ENCODE measurements at regions not wholly inside any gene's neighbourhood (a gene's known extent, or its start where the extent isn't known, plus 50 kb on each side); places are given as distances from the start of the nearest gene placed in this dataset.

DNA sequence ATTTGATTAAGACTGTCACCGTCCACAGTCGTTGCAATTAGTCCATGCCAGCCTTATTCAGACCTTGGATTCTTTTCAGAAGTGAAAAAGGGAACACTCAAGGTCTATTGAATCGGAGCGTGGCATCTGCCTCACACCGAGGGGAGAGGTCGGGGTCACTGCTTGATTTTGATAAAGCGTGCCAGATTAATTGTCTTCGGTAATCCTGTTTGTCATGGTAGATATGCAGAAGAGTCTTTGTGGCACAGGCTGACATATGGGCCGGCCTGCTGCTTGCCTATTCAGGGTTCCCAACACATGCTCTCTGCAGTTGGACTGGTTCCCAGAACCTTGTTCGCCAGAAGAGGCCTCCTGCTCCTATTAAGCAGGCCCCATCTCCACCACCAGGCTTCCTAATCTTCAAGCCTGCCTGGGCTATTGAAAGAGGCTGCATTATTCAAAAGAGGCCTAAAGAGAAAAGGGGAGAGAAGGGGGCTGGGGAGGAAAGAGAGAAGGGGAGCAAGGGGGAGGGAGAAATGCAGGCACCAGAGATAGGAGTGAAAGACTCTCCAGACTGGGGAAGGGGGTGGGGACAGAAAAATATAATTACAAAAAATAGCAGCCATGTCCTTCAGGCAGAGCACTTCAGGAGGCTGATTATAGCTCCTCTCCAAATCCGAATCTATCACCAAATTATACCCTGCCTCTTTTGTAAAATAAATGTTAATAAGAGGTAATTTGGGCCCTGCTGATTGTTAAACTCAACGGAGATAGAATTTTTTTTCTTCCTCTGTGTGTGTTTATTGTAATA is 611.3 kb downstream of the HDGFL1 start:
- intact Hi-C loops (cut with micrococcal nuclease), result no loop called here
- Mint-ChIP-seq H3K4me1 (ENCODE audit: insufficient read depth, unreplicated experiment) (peaks cover 7% of the 10 kb centered on the region), H3K9me3 (ENCODE audit: unreplicated experiment) (no peaks in the 10 kb centered on the region), H3K27ac (ENCODE audit: low read depth, unreplicated experiment) (no peak overlapping the region), H3K27me3 (ENCODE audit: insufficient read depth, unreplicated experiment) (no peaks in the 10 kb centered on the region), H3K36me3 (ENCODE audit: insufficient read depth, unreplicated experiment) (no peaks in the 10 kb centered on the region), H3K4me3 (ENCODE audit: unreplicated experiment) (no peak overlapping the region)
- CTCF ChIA-PET, result no interaction called here
- TF ChIP-seq, protein P1, sequence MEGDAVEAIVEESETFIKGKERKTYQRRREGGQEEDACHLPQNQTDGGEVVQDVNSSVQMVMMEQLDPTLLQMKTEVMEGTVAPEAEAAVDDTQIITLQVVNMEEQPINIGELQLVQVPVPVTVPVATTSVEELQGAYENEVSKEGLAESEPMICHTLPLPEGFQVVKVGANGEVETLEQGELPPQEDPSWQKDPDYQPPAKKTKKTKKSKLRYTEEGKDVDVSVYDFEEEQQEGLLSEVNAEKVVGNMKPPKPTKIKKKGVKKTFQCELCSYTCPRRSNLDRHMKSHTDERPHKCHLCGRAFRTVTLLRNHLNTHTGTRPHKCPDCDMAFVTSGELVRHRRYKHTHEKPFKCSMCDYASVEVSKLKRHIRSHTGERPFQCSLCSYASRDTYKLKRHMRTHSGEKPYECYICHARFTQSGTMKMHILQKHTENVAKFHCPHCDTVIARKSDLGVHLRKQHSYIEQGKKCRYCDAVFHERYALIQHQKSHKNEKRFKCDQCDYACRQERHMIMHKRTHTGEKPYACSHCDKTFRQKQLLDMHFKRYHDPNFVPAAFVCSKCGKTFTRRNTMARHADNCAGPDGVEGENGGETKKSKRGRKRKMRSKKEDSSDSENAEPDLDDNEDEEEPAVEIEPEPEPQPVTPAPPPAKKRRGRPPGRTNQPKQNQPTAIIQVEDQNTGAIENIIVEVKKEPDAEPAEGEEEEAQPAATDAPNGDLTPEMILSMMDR (IDR thresholded peaks at IDR 0.05; ENCODE audit: unreplicated experiment), result no peak
- no TSS peak for BruUV-seq (replicated peaks)
- peak; percentile 15 for DNase-seq (ENCODE audit: unreplicated experiment)
- POLR2A ChIA-PET, result no interaction called here

DNA sequence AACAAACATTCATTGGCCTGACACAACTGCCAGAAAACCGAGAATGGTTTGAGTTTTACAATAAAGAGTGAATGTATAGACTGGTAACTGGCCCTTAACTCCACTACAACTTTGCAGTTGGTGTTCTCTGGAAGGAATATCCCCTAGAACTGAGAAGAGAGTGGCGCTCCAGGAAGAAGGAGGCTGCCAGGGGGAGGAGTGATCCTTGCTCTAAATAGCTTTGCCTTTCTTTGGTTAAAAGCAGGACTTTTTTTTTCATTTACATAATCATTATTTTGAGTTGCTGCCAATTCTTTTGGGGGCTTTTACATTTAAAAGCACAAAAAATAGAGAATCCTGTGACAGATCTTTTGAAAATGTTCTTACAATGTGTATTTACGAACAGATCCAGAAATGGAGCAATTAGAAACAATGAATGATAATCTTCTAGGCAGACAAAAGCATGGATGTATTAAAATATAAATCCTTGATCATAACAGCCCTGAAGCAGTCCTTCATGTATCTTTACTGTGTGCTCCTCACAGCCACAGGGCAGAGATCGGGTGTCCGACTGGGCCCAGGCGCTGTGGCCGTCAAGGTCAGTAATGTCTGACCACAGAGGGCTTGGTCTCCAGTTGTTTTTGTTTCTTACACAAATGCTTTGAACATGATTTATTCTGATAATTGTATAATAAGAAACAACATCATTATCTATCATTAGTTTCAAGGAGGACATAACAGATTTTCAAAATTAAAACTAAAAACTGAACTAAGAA is 612.2 kb downstream of the HDGFL1 start:
- Mint-ChIP-seq H3K27ac (ENCODE audit: low read depth, unreplicated experiment) (no peak overlapping the region), H3K36me3 (ENCODE audit: insufficient read depth, unreplicated experiment) (no peaks in the 10 kb centered on the region), H3K9me3 (ENCODE audit: unreplicated experiment) (no peaks in the 10 kb centered on the region), H3K4me3 (ENCODE audit: unreplicated experiment) (no peak overlapping the region), H3K27me3 (ENCODE audit: insufficient read depth, unreplicated experiment) (no peaks in the 10 kb centered on the region), H3K4me1 (ENCODE audit: insufficient read depth, unreplicated experiment) (peaks cover 4% of the 10 kb centered on the region)
- intact Hi-C loops (cut with micrococcal nuclease), result no loop called here
- BruUV-seq (replicated peaks), result no TSS peak
- POLR2A ChIA-PET, result no interaction called here
- CTCF ChIA-PET, result interaction anchor here (0.7 kb wide), 1 partner anchor 130 kb away, joined by 3 read pairs; no protein-coding TSS in a partner anchor
- no peak for DNase-seq (ENCODE audit: unreplicated experiment)
- TF ChIP-seq, protein P1 (IDR thresholded peaks at IDR 0.05; ENCODE audit: unreplicated experiment), result no peak

DNA sequence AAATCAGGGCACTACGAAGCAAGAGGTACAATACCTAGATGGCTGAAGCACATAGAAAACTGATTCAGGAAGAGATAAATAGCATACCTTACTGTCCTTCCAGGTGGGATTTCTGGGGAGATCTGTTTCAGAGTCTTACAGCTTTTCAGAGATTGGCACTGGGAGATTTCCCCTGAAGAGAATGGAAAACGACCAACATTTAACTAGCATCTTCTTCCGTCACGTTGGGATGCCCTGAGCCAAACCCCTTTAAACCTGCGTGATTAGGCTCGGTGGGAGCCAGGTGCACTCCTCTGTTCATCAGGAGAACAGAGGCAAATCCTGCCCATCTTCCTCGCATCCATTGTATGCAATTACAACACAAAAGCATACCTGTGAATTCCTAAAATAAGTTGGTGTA is 614.5 kb downstream of the HDGFL1 start:
- Mint-ChIP-seq H3K27ac (ENCODE audit: low read depth, unreplicated experiment) (no peak overlapping the region), H3K4me1 (ENCODE audit: insufficient read depth, unreplicated experiment) (peaks cover 4% of the 10 kb centered on the region), H3K4me3 (ENCODE audit: unreplicated experiment) (no peak overlapping the region), H3K9me3 (ENCODE audit: unreplicated experiment) (no peaks in the 10 kb centered on the region), H3K27me3 (ENCODE audit: insufficient read depth, unreplicated experiment) (no peaks in the 10 kb centered on the region), H3K36me3 (ENCODE audit: insufficient read depth, unreplicated experiment) (no peaks in the 10 kb centered on the region)
- ChIA-PET POLR2A (no interaction called here), CTCF (interaction anchor here (0.7 kb wide), 1 partner anchor 205 kb away, joined by 3 read pairs; no protein-coding TSS in a partner anchor)
- DNase-seq (ENCODE audit: unreplicated experiment), result no peak
- TF ChIP-seq, protein P1 (IDR thresholded peaks at IDR 0.05; ENCODE audit: unreplicated experiment), result no peak
- intact Hi-C loops (cut with micrococcal nuclease), result no loop called here
- no TSS peak for BruUV-seq (replicated peaks)

DNA sequence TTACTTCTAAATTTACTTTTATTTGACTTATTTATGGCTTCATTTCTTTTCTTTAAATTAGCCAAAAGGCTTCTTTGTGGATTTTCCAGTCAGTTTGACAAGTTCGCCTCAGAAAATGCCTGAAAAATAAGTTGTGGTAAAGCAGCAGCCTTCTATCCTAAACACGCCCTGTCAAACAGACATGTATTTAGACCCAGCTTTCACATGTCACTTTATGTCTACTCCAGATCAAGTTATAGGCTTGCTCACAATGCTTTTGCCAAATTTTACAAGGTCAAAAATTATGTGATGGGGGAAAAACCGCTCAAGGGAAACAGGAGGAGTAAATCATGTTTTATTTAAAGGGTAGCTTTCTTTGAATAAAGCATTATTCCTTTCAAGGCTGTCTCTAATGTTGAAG is 615.0 kb downstream of the HDGFL1 start:
- H3K4me1 Mint-ChIP-seq (ENCODE audit: insufficient read depth, unreplicated experiment), result peaks cover 4% of the 10 kb centered on the region
- CTCF ChIA-PET, result interaction anchor here (0.7 kb wide), 1 partner anchor 204 kb away, joined by 3 read pairs; no protein-coding TSS in a partner anchor

More for the DNA sequence above, 615.0 kb downstream of the HDGFL1 start:
- TF ChIP-seq, protein P1 (IDR thresholded peaks at IDR 0.05; ENCODE audit: unreplicated experiment), result no peak
- H3K27me3 Mint-ChIP-seq (ENCODE audit: insufficient read depth, unreplicated experiment), result no peaks in the 10 kb centered on the region
- H3K9me3 Mint-ChIP-seq (ENCODE audit: unreplicated experiment), result no peaks in the 10 kb centered on the region
- intact Hi-C loops (cut with micrococcal nuclease), result no loop called here
- no peak overlapping the region for H3K4me3 Mint-ChIP-seq (ENCODE audit: unreplicated experiment)
- POLR2A ChIA-PET, result no interaction called here
- no peak overlapping the region for H3K27ac Mint-ChIP-seq (ENCODE audit: low read depth, unreplicated experiment)
- no TSS peak for BruUV-seq (replicated peaks)
- no peak for DNase-seq (ENCODE audit: unreplicated experiment)
- no peaks in the 10 kb centered on the region for H3K36me3 Mint-ChIP-seq (ENCODE audit: insufficient read depth, unreplicated experiment)
